ENCODE measurements at regions not wholly inside any gene's neighbourhood (a gene's known extent, or its start where the extent isn't known, plus 50 kb on each side); places are given as distances from the start of the nearest gene placed in this dataset.
"Not testable (repeated sequence)": the region's sequence is repeated elsewhere in the genome, so short reads cannot be mapped to it uniquely, and the experiment has no call there.

- DNase-seq = no peak
Measured at GRCh38 chr11:41714101-41714500, 254.6 kb upstream of the LRRC4C start.

DNA sequence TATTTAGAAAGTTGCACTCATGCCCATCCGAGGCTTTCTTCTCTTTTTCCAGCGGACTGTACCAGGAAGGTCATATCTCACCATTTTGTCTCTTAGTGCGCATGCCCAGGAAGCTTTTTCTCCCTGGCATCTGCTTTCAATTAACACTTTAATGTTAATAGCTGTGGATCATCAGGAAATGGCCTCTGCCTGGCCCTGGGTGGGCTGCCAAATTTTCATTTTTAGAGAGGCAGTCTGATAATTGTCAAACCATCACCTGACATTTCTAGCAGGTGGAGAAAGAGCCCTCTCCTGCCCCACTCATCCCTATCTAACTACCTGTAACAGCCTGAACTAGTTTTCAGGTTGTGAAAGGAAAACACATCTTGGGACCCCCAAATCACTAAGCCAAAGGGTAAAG is 257.4 kb upstream of the LRRC4C start:
- DNase-seq = no peak

GRCh38 chr11:41720761-41721160 is 261.3 kb upstream of the LRRC4C start:
- no peak for DNase-seq

- not testable (repeated sequence) for DNase-seq
Measured at GRCh38 chr11:41728161-41728560, 268.7 kb upstream of the LRRC4C start.

DNA sequence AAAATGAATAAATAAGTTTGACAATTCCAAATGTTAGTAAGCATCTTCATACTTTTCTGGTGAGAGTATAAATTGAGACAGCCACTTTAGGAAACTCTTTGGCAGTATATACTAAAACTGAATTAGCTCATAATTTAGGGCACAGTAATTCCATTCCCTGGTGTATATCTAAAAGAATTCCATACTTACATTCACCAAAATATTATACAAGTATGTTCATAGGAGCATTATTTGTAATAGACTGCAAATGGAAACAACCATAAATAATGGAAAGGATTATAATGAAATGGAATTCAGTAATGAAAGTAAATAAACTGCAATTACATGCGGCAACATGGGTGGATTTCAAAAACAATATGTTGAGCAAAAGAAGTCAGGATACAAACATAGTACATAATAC is 315.8 kb upstream of the LRRC4C start:
- no peak for DNase-seq

DNA sequence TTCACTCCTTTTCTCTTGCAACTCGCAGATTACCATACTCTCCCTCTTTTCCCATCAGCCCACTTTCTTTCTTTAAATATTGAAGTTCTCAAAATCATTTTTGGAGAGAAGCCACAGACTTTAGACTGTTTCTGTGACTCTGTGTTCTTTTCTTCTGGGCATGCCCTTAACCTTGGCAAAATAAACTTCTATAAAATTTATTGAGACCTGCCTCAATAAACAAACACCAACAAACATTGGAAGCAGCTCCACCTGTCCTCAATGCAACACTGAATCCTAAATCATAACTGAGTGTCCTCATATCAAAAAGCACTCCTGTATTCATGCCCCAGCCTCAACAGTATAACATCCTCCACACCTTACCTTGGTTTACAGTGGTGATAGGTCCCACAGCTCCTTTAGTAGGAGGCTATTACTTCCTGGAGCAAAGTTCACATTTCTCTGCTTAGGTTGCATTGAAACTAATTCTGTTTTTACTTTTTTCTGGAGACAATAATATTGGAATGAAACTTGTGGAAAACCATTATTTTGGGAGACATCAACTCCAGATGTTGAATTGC is 320.0 kb upstream of the LRRC4C start:
- no peak for DNase-seq

- no peak for DNase-seq
Measured at GRCh38 chr11:41781441-41781840, 322.0 kb upstream of the LRRC4C start.

- DNase-seq = no peak
Measured at GRCh38 chr11:41784513-41785335, 325.3 kb upstream of the LRRC4C start.

- DNase-seq = no peak
Measured at GRCh38 chr11:41786087-41786486, 326.6 kb upstream of the LRRC4C start.

- DNase-seq = no peak
Measured at GRCh38 chr11:41788177-41788576, 328.7 kb upstream of the LRRC4C start.

- DNase-seq = no peak
Measured at GRCh38 chr11:41789376-41789775, 329.9 kb upstream of the LRRC4C start.

DNA sequence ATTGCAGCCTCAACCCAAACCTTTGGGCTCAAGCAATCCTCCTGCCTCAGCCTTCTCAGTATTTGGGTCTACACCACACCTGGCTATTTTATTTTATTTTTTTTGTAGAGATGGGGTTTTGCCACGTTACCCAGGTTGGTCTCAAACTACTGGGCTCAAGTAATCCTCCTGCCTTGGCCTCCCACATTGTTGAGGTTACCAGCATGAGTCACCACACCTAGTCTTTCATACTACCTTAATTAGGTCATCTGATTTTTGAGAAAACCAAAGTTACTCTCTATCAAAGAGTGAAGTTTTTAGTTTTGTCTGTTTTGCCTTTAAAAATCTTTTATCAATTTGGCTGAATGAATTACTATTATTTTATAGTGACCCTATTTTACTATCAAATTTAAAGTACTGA is 335.6 kb upstream of the LRRC4C start:
- DNase-seq = no peak

GRCh38 chr11:41799754-41800153 is 340.3 kb upstream of the LRRC4C start:
- DNase-seq = no peak

- no peak for DNase-seq
Measured at GRCh38 chr11:41803895-41804294, 344.4 kb upstream of the LRRC4C start.

- no peak for DNase-seq
Measured at GRCh38 chr11:41816396-41816795, 356.9 kb upstream of the LRRC4C start.

DNA sequence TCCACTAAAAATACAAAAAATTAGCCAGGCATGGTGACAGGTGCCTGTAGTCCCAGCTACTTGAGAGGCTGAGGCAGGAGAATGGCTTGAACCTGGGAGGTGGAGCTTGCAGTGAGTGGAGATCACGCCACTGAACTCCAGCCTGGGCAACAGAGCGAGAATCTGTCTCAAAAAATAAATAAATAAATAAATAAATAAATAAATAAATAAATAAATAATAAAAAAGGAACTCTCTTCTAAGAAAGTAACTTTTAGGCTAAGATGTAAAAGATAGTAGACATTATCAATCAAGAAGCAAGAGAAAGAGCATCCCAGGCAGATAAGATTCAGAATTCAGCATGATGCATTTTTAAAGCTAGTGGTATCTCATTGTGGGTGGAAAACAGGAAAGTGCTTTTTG is 364.8 kb upstream of the LRRC4C start:
- DNase-seq = not testable (repeated sequence)

GRCh38 chr11:41826085-41826484 is 366.6 kb upstream of the LRRC4C start:
- no peak for DNase-seq

GRCh38 chr11:41836431-41836830 is 377.0 kb upstream of the LRRC4C start:
- no peak for DNase-seq

- no peak for DNase-seq
Measured at GRCh38 chr11:41842673-41843072, 383.2 kb upstream of the LRRC4C start.

GRCh38 chr11:41845066-41845465 is 385.6 kb upstream of the LRRC4C start:
- no peak for DNase-seq

DNA sequence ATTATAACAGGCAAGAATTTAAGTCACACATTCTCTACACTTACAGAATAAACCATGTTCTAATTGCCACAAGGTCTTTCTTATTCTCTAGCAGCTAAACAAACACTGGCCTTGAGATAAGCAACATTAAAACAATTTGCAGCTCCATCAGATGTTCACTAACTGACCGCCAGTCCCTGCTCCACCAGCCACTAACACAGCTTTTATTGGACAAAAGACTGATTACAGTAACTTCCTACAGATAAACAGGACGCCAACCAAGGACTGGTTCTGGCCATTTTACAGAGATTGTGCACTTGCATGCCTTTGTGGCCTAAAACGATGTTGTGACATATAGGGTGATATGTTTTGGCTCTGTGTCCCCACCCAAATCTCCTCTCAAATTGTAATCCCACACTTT is 388.9 kb upstream of the LRRC4C start:
- no peak for DNase-seq

GRCh38 chr11:41849250-41849649 is 389.8 kb upstream of the LRRC4C start:
- DNase-seq = no peak

- no peak for DNase-seq
Measured at GRCh38 chr11:41851743-41852142, 392.3 kb upstream of the LRRC4C start.

DNA sequence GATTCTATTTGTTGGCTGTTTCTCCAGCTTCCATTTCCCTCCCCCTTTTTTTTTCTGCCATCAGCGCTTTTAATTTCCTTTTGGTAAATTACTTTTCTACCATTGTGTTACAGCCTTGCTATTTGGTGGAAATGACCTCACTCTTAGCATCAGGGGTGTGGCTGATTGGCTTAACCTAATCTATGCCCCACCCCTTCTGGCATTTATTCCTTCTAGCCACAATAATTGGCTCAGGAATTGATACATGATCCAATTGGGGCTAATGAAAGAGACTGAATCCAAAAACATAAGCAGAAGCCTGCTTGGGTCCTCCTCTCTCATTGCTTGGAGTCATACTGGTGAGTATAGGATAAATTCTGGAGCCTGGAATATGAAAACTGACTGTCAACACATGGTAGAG is 402.4 kb upstream of the LRRC4C start:
- DNase-seq = no peak

DNA sequence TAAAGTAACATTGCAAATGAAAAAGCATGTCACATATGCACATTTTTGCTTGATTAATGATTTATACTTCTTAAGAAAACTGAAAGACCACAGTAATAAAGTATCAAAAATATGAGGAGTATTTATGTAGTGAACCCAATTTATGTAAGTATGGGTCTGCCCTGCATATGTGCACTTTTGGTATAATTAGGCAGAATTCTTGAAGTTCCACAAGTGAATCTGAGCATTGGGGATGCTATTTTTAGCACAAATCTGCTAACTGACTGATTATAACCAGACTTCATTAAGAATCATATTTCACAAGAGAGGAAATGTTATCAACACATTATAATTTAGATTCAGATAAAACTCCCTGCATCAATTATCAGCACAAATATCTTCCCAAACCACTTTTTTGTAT is 407.1 kb upstream of the LRRC4C start:
- no peak for DNase-seq

Measured in activated CD4-positive, alpha-beta T cell treated with anti-CD3 and anti-CD28 coated beads, Interleukin-2, amount 50 U/mL, for 16 hours (primary cell).